Heart left ventricle (tissue), 16 donors: ENCODE measurements at regions not wholly inside any gene's neighbourhood (a gene's known extent, or its start where the extent isn't known, plus 50 kb on each side); places are given as distances from the start of the nearest gene placed in this dataset.

Experiments used
- ATAC-seq, 4 donors: fragments of 200-7000 bp; cut with Tn5 transposase; one replicate each; pipeline ENCODE4 v1.9.1; 2020 to 2022; ENCODE audit warnings: moderate library complexity in 4 of 4, mild to moderate bottlenecking in 3 of 4, moderate number of reproducible peaks in 1 of 4
- DNase-seq, 5 donors: peaks; one replicate each; pipeline ENCODE4 v3.0.0-alpha.2; 2020
- H3K27ac ChIP-seq, 12 donors: fragments of 200-600 bp; sonication (generic) in 4 of 12; one replicate each; pipeline versions ENCODE4 v1.5.0 to v1.8.0; 2016 to 2022; ENCODE audit warnings: mild to moderate bottlenecking in 2 of 12
- H3K27me3 ChIP-seq, 9 donors: fragments of 200-600 bp; sonication (generic) in 2 of 9; one replicate each; pipeline versions ENCODE4 v1.5.1 to v1.8.0; 2016 to 2022; ENCODE audit warnings: mild to moderate bottlenecking in 3 of 9
- H3K36me3 ChIP-seq, 9 donors: fragments of 200-600 bp; sonication (generic) in 2 of 9; one replicate each; pipeline versions ENCODE4 v1.5.0 to v1.8.0; 2018 to 2022; ENCODE audit warnings: mild to moderate bottlenecking in 2 of 9
- H3K4me1 ChIP-seq, 12 donors: fragments of 200-600 bp; sonication (generic) in 4 of 12; one replicate each; pipeline versions ENCODE4 v1.5.0 to v1.8.0; 2016 to 2022; ENCODE audit warnings: mild to moderate bottlenecking in 3 of 12
- H3K4me3 ChIP-seq, 12 donors: fragments of 200-600 bp; sonication (generic) in 4 of 12; one replicate each; pipeline versions ENCODE4 v1.5.0 to v1.8.0; 2017 to 2022; ENCODE audit warnings: mild to moderate bottlenecking in 9 of 12, moderate library complexity in 4 of 12
- H3K9me3 ChIP-seq, 12 donors: fragments of 200-600 bp; sonication (generic) in 4 of 12; one replicate each; pipeline versions ENCODE4 v1.5.0 to v1.8.0; 2016 to 2022; ENCODE audit warnings: mild to moderate bottlenecking in 1 of 12
- CTCF ChIP-seq, 12 donors: fragments of 200-600 bp; sonication (generic) in 4 of 12; IDR thresholded peaks; one replicate each; pipeline versions ENCODE4 v1.5.0 to v1.8.0; 2018 to 2022; ENCODE audit warnings: antibody characterized with exemption in 12 of 12, mild to moderate bottlenecking in 5 of 12
- POLR2A ChIP-seq, 2 donors: fragments of 450-650 bp; IDR thresholded peaks; one replicate each; pipeline ENCODE4 v1.6.1; 2017; ENCODE audit warnings: antibody characterized with exemption in 2 of 2, mild to moderate bottlenecking in 2 of 2, moderate library complexity in 2 of 2
- WGBS, 4 donors: extraction: QIAGEN DNeasy Blood & Tissue Kit in 2 of 4; methylation state at CpG; one replicate each; pipeline versions ENCODE4 v1.1.5 to v1.1.7; 2013 to 2018; 5-methylcytosine and 5-hydroxymethylcytosine counted together
- intact Hi-C, 10 donors: fragments of 100-400 bp; cut with DNase I; formaldehyde crosslinking; loops; one replicate each; pipeline versions ENCODE4 v1.11.1 to v1.14.2; 2022
- donor health status: ischemic (EF 13 %, LVEDD 7.1; RV severe dilation, severe dysfunction).
- donor health status: healthy with polysubstance abuse.
- donor health status: DM: no; HTN: yes; CAD: no.
- donor health status: DM: no; HTN: no; CAD: no.
- donor health status: ischemic (EF 25% LVEDD 6.9; RV normal size, moderate dysfunction).
- donor health status: ischemic (EF 25% LVEDD 5.7; RV mildly dilated, moderate dysfunction).
- donor health status: healthy.
- donor health status: DM: yes; HTN: yes; CAD: no.
- donor health status: ischemic (EF 35%, LVEDD 5.7; RV mildly dilated, moderate dysfunction).
- donor health status: nonischemic (EF 11% LVEDD 7.7; RV severe dilation, severe dysfunction).
- donor health status: DM: yes; HTN: yes; CAD: no.
- donor health status: PGD.
- donor health status: ischemic (EF 29% LVEDD 5.4; RV normal size, mild dysfunction).
- donor health status: nonischemic (EF 23%, LVEDD 6.1; RV moderate dilation, normal function).

DNA sequence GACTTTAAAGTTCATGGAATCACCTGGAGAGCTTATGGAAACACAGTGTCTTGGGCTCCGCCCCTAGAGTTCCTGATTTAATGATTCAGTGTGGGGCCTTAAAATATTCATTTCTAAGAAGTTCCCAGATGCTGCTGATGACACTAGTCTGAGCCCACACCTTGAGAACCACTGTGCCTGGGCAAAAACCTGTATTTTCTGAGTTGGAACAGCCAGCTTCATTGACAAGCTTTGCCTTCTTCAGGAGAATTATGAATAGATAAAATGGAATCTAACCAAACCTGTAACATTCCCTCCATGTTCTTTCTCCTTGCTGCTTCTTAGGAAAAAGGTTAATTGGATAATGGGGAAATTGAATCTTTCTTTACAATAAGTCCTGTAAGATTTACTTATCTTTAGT lies 490.7 kb downstream of the DIPK2A start:
- intact Hi-C loops: no loop called here
- Histone ChIP-seq H3K9me3 (no peaks in the 10 kb centered on the region), H3K36me3 (no peaks in the 10 kb centered on the region), H3K4me1 (no peaks in the 10 kb centered on the region), H3K27me3 (no peaks in the 10 kb centered on the region), H3K4me3 (no peak overlapping the region), H3K27ac (no peak overlapping the region)
- TF ChIP-seq CTCF (IDR thresholded peaks at IDR 0.05): no peak
- no peak for TF ChIP-seq POLR2A (IDR thresholded peaks at IDR 0.05)
- 95 to 100% (median 96%) methylated on average over 1 of the region's 1 CpG for WGBS, 4 donors
- DNase-seq: no peak
- ATAC-seq: no peak

- 88 to 95% (median 89%) methylated on average over 3 of the region's 3 CpGs for WGBS, 4 donors
- Histone ChIP-seq H3K9me3 (no peaks in the 10 kb centered on the region), H3K27ac (no peak overlapping the region), H3K27me3 (no peaks in the 10 kb centered on the region), H3K36me3 (no peaks in the 10 kb centered on the region), H3K4me1 (no peaks in the 10 kb centered on the region), H3K4me3 (no peak overlapping the region)
- no peak for TF ChIP-seq CTCF (IDR thresholded peaks at IDR 0.05)
- no peak for TF ChIP-seq POLR2A (IDR thresholded peaks at IDR 0.05)
- DNase-seq: no peak
- intact Hi-C loops: no loop called here
- ATAC-seq: no peak
Measured at GRCh38 chr3:144463911-144464310, 492.3 kb downstream of the DIPK2A start.

GRCh38 chr3:144466114-144466513 lies 494.5 kb downstream of the DIPK2A start:
- no peak overlapping the region for H3K27ac ChIP-seq
- intact Hi-C loops: no loop called here
- H3K27me3 ChIP-seq: no peaks in the 10 kb centered on the region
- DNase-seq: no peak
- 63 to 77% (median 70%) methylated on average over 1 of the region's 1 CpG for WGBS, 4 donors
- H3K36me3 ChIP-seq: no peaks in the 10 kb centered on the region
- no peaks in the 10 kb centered on the region for H3K4me1 ChIP-seq
- no peaks in the 10 kb centered on the region for H3K9me3 ChIP-seq
- no peak for ATAC-seq
- no peak overlapping the region for H3K4me3 ChIP-seq
- TF ChIP-seq POLR2A (IDR thresholded peaks at IDR 0.05) (no peak), CTCF (IDR thresholded peaks at IDR 0.05) (no peak)

- WGBS, 4 donors: 60 to 94% (median 87%) methylated on average over 2 of the region's 2 CpGs
Measured at GRCh38 chr3:144466540-144466939, 494.9 kb downstream of the DIPK2A start.

More at GRCh38 chr3:144466540-144466939, 494.9 kb downstream of the DIPK2A start:
- H3K36me3 ChIP-seq: no peaks in the 10 kb centered on the region
- ATAC-seq (no peak), DNase-seq (no peak)
- H3K4me3 ChIP-seq: no peak overlapping the region
- H3K27me3 ChIP-seq: no peaks in the 10 kb centered on the region
- TF ChIP-seq POLR2A (IDR thresholded peaks at IDR 0.05) (no peak), CTCF (IDR thresholded peaks at IDR 0.05) (no peak)
- no peaks in the 10 kb centered on the region for H3K9me3 ChIP-seq
- H3K4me1 ChIP-seq: no peaks in the 10 kb centered on the region
- intact Hi-C loops: no loop called here
- H3K27ac ChIP-seq: no peak overlapping the region
